ENCODE measurements at regions not wholly inside any gene's neighbourhood (a gene's known extent, or its start where the extent isn't known, plus 50 kb on each side); places are given as distances from the start of the nearest gene placed in this dataset.

DNA sequence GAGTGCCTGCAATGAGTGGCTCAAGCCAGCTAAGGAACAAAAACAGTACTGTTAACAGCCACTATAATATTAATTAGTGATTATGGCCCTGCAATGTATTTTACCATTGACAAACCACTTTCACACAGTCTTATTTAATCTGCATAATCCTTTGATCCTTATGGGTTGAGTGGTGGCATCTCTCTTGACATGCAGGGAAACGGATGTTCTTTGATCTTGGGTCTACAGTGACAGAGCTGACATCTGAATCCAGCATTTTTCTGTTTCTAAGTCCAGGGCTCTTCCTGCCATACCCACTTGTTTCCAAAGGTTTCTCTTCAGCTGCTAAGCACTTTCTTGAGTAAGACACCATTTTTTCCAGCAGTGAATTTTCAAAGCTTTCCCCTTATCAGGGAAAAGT lies 277.7 kb upstream of the ROPN1 start:
- no peak overlapping the region for H3K4me2 ChIP-seq (ENCODE audit: low read depth, low read length)
- H3K4me1 ChIP-seq (ENCODE audit: insufficient read depth, low read length), result no peaks in the 10 kb centered on the region
- no peak overlapping the region for H2AFZ ChIP-seq (ENCODE audit: low read length)
- DNase-seq (ENCODE audit: low spot score) (no peak), FAIRE-seq (no peak), ATAC-seq (no peak)
- H3K27me3 ChIP-seq (ENCODE audit: control insufficient read depth in 1 of 2, insufficient read depth in 2 of 2, low read length in 2 of 2), result no peaks in the 10 kb centered on the region
- intact Hi-C loops (cut with micrococcal nuclease; ENCODE audit: unreplicated experiment) (no loop called here), in situ Hi-C loops (cut with HindIII; ENCODE audit: extremely low pct_ligation_motif_present, low pct_unique_long_range_greater_than_20kb) (loop anchor here (25.0 kb wide), 1 partner anchor 257 kb away; no protein-coding TSS in a partner anchor)
- no peak overlapping the region for H3K9ac ChIP-seq (ENCODE audit: insufficient read depth, low read depth, low read length)
- no peaks in the 10 kb centered on the region for H4K20me1 ChIP-seq (ENCODE audit: insufficient read depth, low read length)
- POLR2A ChIA-PET, result no interaction called here
- no peaks in the 10 kb centered on the region for H3K9me3 ChIP-seq (ENCODE audit: low read length)
- no peak overlapping the region for H3K4me3 ChIP-seq (replicated peaks in 1 of 3; ENCODE audit: insufficient read depth in 1 of 3, low read depth in 2 of 3, low read length in 3 of 3)
- WGBS (ENCODE audit: low lambda C conversion rate), result 0% methylated on average over 1 of the region's 1 CpG
- H3K27ac ChIP-seq (ENCODE audit: extremely low read length, insufficient read depth, low read length), result no peak overlapping the region
- no peak for TF ChIP-seq ZNF10 (CRISPR knock-in tag; IDR thresholded peaks at IDR 0.05; ENCODE audit: borderline replicate concordance, low read depth)
- TF ChIP-seq GZF1 (CRISPR knock-in tag; IDR thresholded peaks at IDR 0.05), result no peak
- no peak for TF ChIP-seq ZNF746 (CRISPR knock-in tag; IDR thresholded peaks at IDR 0.05)
- TF ChIP-seq HBP1 (CRISPR knock-in tag; IDR thresholded peaks at IDR 0.05; ENCODE audit: low read depth), result no peak
- no peak for TF ChIP-seq IKZF4 (CRISPR knock-in tag; IDR thresholded peaks at IDR 0.05; ENCODE audit: borderline replicate concordance, low read depth, not compliant biosample characterization)
- no peak for TF ChIP-seq ADNP (CRISPR knock-in tag; IDR thresholded peaks at IDR 0.05)
- TF ChIP-seq HNRNPH1 (optimal IDR thresholded peaks at IDR 0.05; ENCODE audit: low read depth, low read length), result no peak
- no peak for TF ChIP-seq ZNF878 (CRISPR knock-in tag; IDR thresholded peaks at IDR 0.05)
- no peak for TF ChIP-seq ZNF367 (CRISPR knock-in tag; IDR thresholded peaks at IDR 0.05; ENCODE audit: borderline replicate concordance)
- no peak for TF ChIP-seq MXD4 (CRISPR knock-in tag; IDR thresholded peaks at IDR 0.05)
- no peak for TF ChIP-seq HES4 (CRISPR knock-in tag; IDR thresholded peaks at IDR 0.05; ENCODE audit: borderline replicate concordance)
- no peak for TF ChIP-seq CHD2 (IDR thresholded peaks at IDR 0.05; ENCODE audit: low read depth, low read length)
- no peak for TF ChIP-seq ZFP90 (CRISPR knock-in tag; IDR thresholded peaks at IDR 0.05; ENCODE audit: borderline replicate concordance)
- no peak for TF ChIP-seq FOXP1 (IDR thresholded peaks at IDR 0.05)
- no peak for TF ChIP-seq FOXP1 (CRISPR knock-in tag; IDR thresholded peaks at IDR 0.05)
- TF ChIP-seq, protein P1, sequence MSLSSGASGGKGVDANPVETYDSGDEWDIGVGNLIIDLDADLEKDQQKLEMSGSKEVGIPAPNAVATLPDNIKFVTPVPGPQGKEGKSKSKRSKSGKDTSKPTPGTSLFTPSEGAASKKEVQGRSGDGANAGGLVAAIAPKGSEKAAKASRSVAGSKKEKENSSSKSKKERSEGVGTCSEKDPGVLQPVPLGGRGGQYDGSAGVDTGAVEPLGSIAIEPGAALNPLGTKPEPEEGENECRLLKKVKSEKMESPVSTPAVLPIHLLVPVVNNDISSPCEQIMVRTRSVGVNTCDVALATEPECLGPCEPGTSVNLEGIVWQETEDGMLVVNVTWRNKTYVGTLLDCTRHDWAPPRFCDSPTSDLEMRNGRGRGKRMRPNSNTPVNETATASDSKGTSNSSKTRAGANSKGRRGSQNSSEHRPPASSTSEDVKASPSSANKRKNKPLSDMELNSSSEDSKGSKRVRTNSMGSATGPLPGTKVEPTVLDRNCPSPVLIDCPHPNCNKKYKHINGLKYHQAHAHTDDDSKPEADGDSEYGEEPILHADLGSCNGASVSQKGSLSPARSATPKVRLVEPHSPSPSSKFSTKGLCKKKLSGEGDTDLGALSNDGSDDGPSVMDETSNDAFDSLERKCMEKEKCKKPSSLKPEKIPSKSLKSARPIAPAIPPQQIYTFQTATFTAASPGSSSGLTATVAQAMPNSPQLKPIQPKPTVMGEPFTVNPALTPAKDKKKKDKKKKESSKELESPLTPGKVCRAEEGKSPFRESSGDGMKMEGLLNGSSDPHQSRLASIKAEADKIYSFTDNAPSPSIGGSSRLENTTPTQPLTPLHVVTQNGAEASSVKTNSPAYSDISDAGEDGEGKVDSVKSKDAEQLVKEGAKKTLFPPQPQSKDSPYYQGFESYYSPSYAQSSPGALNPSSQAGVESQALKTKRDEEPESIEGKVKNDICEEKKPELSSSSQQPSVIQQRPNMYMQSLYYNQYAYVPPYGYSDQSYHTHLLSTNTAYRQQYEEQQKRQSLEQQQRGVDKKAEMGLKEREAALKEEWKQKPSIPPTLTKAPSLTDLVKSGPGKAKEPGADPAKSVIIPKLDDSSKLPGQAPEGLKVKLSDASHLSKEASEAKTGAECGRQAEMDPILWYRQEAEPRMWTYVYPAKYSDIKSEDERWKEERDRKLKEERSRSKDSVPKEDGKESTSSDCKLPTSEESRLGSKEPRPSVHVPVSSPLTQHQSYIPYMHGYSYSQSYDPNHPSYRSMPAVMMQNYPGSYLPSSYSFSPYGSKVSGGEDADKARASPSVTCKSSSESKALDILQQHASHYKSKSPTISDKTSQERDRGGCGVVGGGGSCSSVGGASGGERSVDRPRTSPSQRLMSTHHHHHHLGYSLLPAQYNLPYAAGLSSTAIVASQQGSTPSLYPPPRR (CRISPR knock-in tag; IDR thresholded peaks at IDR 0.05; ENCODE audit: borderline replicate concordance), result no peak
- no peak for TF ChIP-seq SRSF9 (IDR thresholded peaks at IDR 0.05; ENCODE audit: borderline replicate concordance, insufficient read depth, low read depth, low read length, poor library complexity, severe bottlenecking)
- BruUV-seq (replicated peaks), result no TSS peak
- no peaks in the 10 kb centered on the region for H3K36me3 ChIP-seq (replicated peaks in 1 of 2; ENCODE audit: control insufficient read depth in 1 of 2, insufficient read depth in 2 of 2, low read length in 2 of 2)
- H3K79me2 ChIP-seq (ENCODE audit: insufficient read depth, low read length), result no peaks in the 10 kb centered on the region
- CTCF ChIA-PET (ENCODE audit: low intra/inter-chr PET ratio, low total read pairs), result no interaction called here

All from HepG2 (cell line).